RWPE2 (cell line): ENCODE measurements at regions not wholly inside any gene's neighbourhood (a gene's known extent, or its start where the extent isn't known, plus 50 kb on each side); places are given as distances from the start of the nearest gene placed in this dataset.

Experiments
- ATAC-seq: fragments of 200-7000 bp; cut with Tn5 transposase; 3 replicates; pipeline ENCODE4 v1.9.1; 2021; ENCODE audit warnings: low read depth
- DNase-seq: peaks from one replicate; pipeline ENCODE4 v3.0.0-alpha.2; 2020; ENCODE audit warnings: low spot score
- H3K27ac ChIP-seq: fragments of 450-650 bp; 2 replicates; pipeline ENCODE4 v1.5.1; 2017; ENCODE audit warnings: mild to moderate bottlenecking; ENCODE audit not compliant: poor library complexity, severe bottlenecking
- H3K27me3 ChIP-seq: fragments of 250-450 bp; sonication (Bioruptor Pico); 2 replicates; pipeline ENCODE4 v1.5.1; 2021; ENCODE audit warnings: mild to moderate bottlenecking, moderate library complexity; ENCODE audit not compliant: insufficient read depth, poor library complexity, severe bottlenecking
- H3K36me3 ChIP-seq: fragments of 250-450 bp; sonication (Bioruptor Pico); 2 replicates; pipeline ENCODE4 v1.5.1; 2020; ENCODE audit warnings: low read depth, mild to moderate bottlenecking, moderate library complexity
- H3K4me1 ChIP-seq: fragments of 250-450 bp; sonication (Bioruptor Pico); 2 replicates; pipeline ENCODE4 v1.5.1; 2021; ENCODE audit warnings: mild to moderate bottlenecking, moderate library complexity; ENCODE audit not compliant: insufficient read depth, poor library complexity, severe bottlenecking
- H3K4me3 ChIP-seq: fragments of 250-450 bp; sonication (Bioruptor Pico); 2 replicates; pipeline ENCODE4 v1.5.1; 2021; ENCODE audit warnings: mild to moderate bottlenecking, moderate library complexity; ENCODE audit not compliant: severe bottlenecking
- H3K9me3 ChIP-seq: fragments of 250-450 bp; sonication (Bioruptor Pico); 2 replicates; pipeline ENCODE4 v1.5.1; 2021; ENCODE audit warnings: mild to moderate bottlenecking, moderate library complexity; ENCODE audit not compliant: severe bottlenecking
- CTCF ChIP-seq: fragments of 450-650 bp; IDR thresholded peaks from one replicate; pipeline ENCODE4 v1.5.1; 2017; ENCODE audit warnings: mild to moderate bottlenecking, moderate library complexity; ENCODE audit not compliant: poor library complexity, severe bottlenecking

DNA sequence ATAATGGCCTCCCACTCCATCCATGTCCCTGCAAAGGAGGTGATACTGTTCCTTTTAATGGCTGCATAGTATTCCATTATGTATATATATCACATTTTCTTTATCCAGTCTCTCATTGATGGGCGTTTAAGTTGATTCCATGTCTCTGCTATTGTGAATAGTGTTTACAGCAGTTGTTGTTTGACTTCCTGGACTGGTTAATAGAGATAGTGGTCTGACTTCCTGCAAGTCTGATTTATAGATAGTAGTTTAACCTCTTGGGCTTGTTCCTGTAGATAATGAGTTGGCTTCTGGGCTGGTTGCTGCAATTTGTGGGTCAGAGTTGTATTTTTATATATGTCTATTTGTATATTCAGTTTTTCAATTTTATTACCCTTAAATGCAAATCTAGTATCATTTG is 145.4 kb downstream of the ARL6IP6 start:
- Histone ChIP-seq H3K9me3 (no peaks in the 10 kb centered on the region), H3K27ac (no peak overlapping the region), H3K4me3 (no peak overlapping the region), H3K36me3 (no peaks in the 10 kb centered on the region), H3K4me1 (no peaks in the 10 kb centered on the region), H3K27me3 (no peaks in the 10 kb centered on the region)
- no peak for DNase-seq
- no peak for ATAC-seq
- no peak for TF ChIP-seq CTCF

GRCh38 chr2:152861349-152861942 is 143.0 kb downstream of the ARL6IP6 start:
- Histone ChIP-seq H3K9me3 (no peaks in the 10 kb centered on the region), H3K36me3 (no peaks in the 10 kb centered on the region), H3K4me1 (no peaks in the 10 kb centered on the region), H3K27me3 (no peaks in the 10 kb centered on the region), H3K4me3 (no peak overlapping the region), H3K27ac (no peak overlapping the region)
- peak; percentile 68 for TF ChIP-seq CTCF
- ATAC-seq: no peak
- DNase-seq: no peak

DNA sequence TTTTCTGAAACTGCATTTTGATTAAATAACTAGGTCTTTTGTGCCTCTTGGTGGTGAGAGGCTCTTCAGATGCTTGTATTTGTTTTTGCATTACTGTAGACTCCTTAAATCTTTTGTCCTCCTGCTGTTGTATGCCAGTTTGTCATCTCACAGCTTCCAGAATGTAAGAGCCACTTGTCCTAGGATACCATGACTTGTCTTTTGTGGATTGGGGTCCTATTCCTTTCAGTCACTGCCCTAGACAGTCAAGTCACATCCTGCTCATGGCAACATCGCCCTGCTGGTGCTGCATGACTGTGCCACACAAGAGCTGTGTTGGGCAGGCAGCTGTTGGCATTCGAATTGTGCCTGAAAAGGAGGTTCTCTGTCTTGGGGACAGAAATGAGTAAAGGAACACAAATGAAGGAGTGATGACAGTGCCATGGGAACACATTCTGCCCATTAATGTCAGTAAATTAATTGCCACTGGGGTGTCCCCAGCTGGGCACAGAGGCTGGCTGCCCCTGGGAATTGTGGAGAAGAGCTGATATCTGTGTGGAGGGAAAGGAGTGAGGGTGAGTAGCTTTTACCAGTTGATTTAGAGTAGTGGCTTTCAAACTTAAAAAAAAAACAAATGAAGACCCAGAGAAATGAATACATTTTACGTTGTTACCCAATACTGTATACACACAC is 140.3 kb downstream of the ARL6IP6 start:
- Histone ChIP-seq H3K4me3 (no peak overlapping the region), H3K4me1 (no peaks in the 10 kb centered on the region), H3K27me3 (no peaks in the 10 kb centered on the region), H3K36me3 (no peaks in the 10 kb centered on the region), H3K9me3 (no peaks in the 10 kb centered on the region), H3K27ac (no peak overlapping the region)
- ATAC-seq: no peak
- no peak for DNase-seq
- TF ChIP-seq CTCF: no peak

- Histone ChIP-seq H3K4me3 (no peak overlapping the region), H3K36me3 (no peaks in the 10 kb centered on the region), H3K27ac (no peak overlapping the region), H3K4me1 (no peaks in the 10 kb centered on the region), H3K27me3 (no peaks in the 10 kb centered on the region), H3K9me3 (no peaks in the 10 kb centered on the region)
- DNase-seq: no peak
- TF ChIP-seq CTCF: no peak
- ATAC-seq: no peak
These were observed 128.5 kb downstream of the ARL6IP6 start for GRCh38 chr2:152846697-152847470.
